ENCODE measurements at regions not wholly inside any gene's neighbourhood (a gene's known extent, or its start where the extent isn't known, plus 50 kb on each side); places are given as distances from the start of the nearest gene placed in this dataset.

DNA sequence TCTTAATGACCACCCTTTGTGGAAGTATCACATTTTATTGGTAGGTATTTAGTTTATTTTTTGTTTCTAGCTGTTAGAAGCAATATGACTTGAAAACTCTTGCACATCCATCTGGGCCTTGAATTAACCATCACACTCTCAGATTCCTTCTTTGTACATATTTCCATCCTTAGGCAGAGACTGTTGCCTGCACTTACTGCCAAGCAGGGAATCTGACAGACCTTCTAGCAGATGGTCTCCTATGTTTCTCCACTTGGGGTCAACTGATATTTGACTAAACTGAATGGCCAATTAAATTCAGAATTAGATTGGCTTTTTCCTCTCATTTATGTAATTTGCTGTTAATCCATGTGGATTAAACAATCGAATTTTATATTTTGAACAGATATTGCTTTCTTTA is 324.9 kb upstream of the TGFBR2 start:
- TF ChIP-seq EZH2phosphoT487 (IDR thresholded peaks at IDR 0.05; ENCODE audit: borderline replicate concordance), result no peak
- TF ChIP-seq, protein P1, sequence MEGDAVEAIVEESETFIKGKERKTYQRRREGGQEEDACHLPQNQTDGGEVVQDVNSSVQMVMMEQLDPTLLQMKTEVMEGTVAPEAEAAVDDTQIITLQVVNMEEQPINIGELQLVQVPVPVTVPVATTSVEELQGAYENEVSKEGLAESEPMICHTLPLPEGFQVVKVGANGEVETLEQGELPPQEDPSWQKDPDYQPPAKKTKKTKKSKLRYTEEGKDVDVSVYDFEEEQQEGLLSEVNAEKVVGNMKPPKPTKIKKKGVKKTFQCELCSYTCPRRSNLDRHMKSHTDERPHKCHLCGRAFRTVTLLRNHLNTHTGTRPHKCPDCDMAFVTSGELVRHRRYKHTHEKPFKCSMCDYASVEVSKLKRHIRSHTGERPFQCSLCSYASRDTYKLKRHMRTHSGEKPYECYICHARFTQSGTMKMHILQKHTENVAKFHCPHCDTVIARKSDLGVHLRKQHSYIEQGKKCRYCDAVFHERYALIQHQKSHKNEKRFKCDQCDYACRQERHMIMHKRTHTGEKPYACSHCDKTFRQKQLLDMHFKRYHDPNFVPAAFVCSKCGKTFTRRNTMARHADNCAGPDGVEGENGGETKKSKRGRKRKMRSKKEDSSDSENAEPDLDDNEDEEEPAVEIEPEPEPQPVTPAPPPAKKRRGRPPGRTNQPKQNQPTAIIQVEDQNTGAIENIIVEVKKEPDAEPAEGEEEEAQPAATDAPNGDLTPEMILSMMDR (conservative IDR thresholded peaks at IDR 0.05; ENCODE audit: low read length), result no peak
